HCT116 (cell line): ENCODE measurements at regions not wholly inside any gene's neighbourhood (a gene's known extent, or its start where the extent isn't known, plus 50 kb on each side); places are given as distances from the start of the nearest gene placed in this dataset.

Experiments used
- ATAC-seq: fragments of 200-7000 bp; cut with Tn5 transposase; 2 replicates; pipeline ENCODE4 v1.9.1; 2020; ENCODE audit warnings: mild to moderate bottlenecking, moderate library complexity
- BruUV-seq: library from RNA; stranded (reverse); fragments of 400-500 nt; replicated peaks from 2 replicates; lab custom pipeline; 2021; lab: Mats Ljungman, UMichigan
- CTCF ChIA-PET: fragments of 300-600 bp; sonication (Branson Sonifier 250); formaldehyde crosslinking; loops from one replicate; lab custom pipeline; 2021; ENCODE audit warnings: antibody characterized with exemption; lab: Charles Lee
- POLR2A ChIA-PET: fragments of 300-600, 350-600 bp; sonication (Branson Sonifier 250); formaldehyde crosslinking; loops from one replicate; lab custom pipeline; 2021; ENCODE audit warnings: antibody characterized with exemption; lab: Charles Lee
- RAD21 ChIA-PET, 2 experiments: fragments of 300-600 bp; sonication (Branson Sonifier 250); formaldehyde crosslinking; loops; one replicate each; lab custom pipeline; 2023; ENCODE audit warnings: low total read pairs in 2 of 2; ENCODE audit not compliant: uncharacterized antibody in 2 of 2, unreplicated experiment in 2 of 2, low non-redundant PET in 1 of 2; lab: Charles Lee
- DNase-seq: peaks from one replicate; pipeline ENCODE4 v3.0.0-alpha.2; 2010; ENCODE audit warnings: low read depth, low spot score
- H2AFZ ChIP-seq: fragments of 200-600 bp; shearing (Covaris generic), sonication (generic); 2 replicates; pipeline ENCODE4 v1.6.1; 2017; ENCODE audit warnings: low read depth, mixed run types, mixed read lengths, antibody characterized with exemption, low read length; ENCODE audit not compliant: poor library complexity, severe bottlenecking
- H3K27ac ChIP-seq: 2 replicates; pipeline ENCODE4 v1.5.1; 2012; ENCODE audit warnings: low read depth, low read length
- H3K27me3 ChIP-seq: fragments of 200-600 bp; sonication (generic); 2 replicates; pipeline ENCODE4 v1.6.1; 2016; ENCODE audit warnings: mixed run types, low read length, mixed read lengths; ENCODE audit not compliant: insufficient read depth
- H3K36me3 ChIP-seq, 2 experiments: fragments of 200-500 bp in 1 of 2; fragments of 200-600 bp in 1 of 2; sonication (Bioruptor generic) in 1 of 2; sonication (generic) in 1 of 2; 2 replicates each; pipeline versions ENCODE4 v1.5.1 to v1.6.1; 2014 to 2016; ENCODE audit warnings: low read length in 2 of 2, inconsistent platforms in 1 of 2, mixed read lengths in 1 of 2, mixed run types in 1 of 2; ENCODE audit not compliant: insufficient read depth in 2 of 2, control insufficient read depth in 1 of 2
- H3K4me1 ChIP-seq, 2 experiments: fragments of 200-600 bp in 1 of 2; sonication (generic) in 1 of 2; 2 replicates each; pipeline versions ENCODE4 v1.5.1 to v1.6.1; 2012 to 2017; ENCODE audit warnings: low read length in 2 of 2, inconsistent platforms in 1 of 2, mild to moderate bottlenecking in 1 of 2, mixed read lengths in 1 of 2, mixed run types in 1 of 2, moderate library complexity in 1 of 2; ENCODE audit not compliant: insufficient read depth in 2 of 2, control insufficient read depth in 1 of 2
- H3K4me2 ChIP-seq: fragments of 200-600 bp; sonication (generic); 2 replicates; pipeline ENCODE4 v1.6.1; 2017; ENCODE audit warnings: mixed run types, low read length, mixed read lengths
- H3K4me3 ChIP-seq, 2 experiments: fragments of 200-600 bp in 1 of 2; sonication (generic) in 1 of 2; replicated peaks in 1 of 2; 2 replicates each; pipeline ENCODE4 v1.5.1; 2011 to 2016; ENCODE audit warnings: low read length in 2 of 2, control low read depth in 1 of 2, low read depth in 1 of 2, mild to moderate bottlenecking in 1 of 2, mixed read lengths in 1 of 2, mixed run types in 1 of 2
- H3K79me2 ChIP-seq: fragments of 200-600 bp; sonication (generic); 2 replicates; pipeline ENCODE4 v1.6.1; 2017; ENCODE audit warnings: mild to moderate bottlenecking, mixed run types, low read length, moderate library complexity, mixed read lengths; ENCODE audit not compliant: insufficient read depth
- H3K9ac ChIP-seq: fragments of 200-600 bp; sonication (generic); 2 replicates; pipeline ENCODE4 v1.6.1; 2016; ENCODE audit warnings: low read length, mixed read lengths
- H3K9me2 ChIP-seq: fragments of 200-600 bp; sonication (generic), shearing (Covaris generic); 2 replicates; pipeline ENCODE4 v1.6.1; 2017; ENCODE audit warnings: mixed run types, mild to moderate bottlenecking, moderate library complexity; ENCODE audit not compliant: insufficient read depth
- H3K9me3 ChIP-seq, 2 experiments: fragments of 200-500 bp in 1 of 2; fragments of 200-600 bp in 1 of 2; sonication (Bioruptor generic) in 1 of 2; sonication (generic) in 1 of 2; 2 replicates each; pipeline ENCODE4 v1.6.1; 2014 to 2017; ENCODE audit warnings: low read length in 2 of 2, mixed read lengths in 2 of 2, inconsistent platforms in 1 of 2, low read depth in 1 of 2, mild to moderate bottlenecking in 1 of 2, mixed run types in 1 of 2, moderate library complexity in 1 of 2; ENCODE audit not compliant: control insufficient read depth in 1 of 2, insufficient read depth in 1 of 2
- H4K20me1 ChIP-seq: fragments of 200-600 bp; sonication (generic), shearing (Covaris generic); 2 replicates; pipeline ENCODE4 v1.6.1; 2017; ENCODE audit warnings: mixed run types, mild to moderate bottlenecking, moderate library complexity; ENCODE audit not compliant: insufficient read depth
- CBX3 ChIP-seq: IDR thresholded peaks from 2 replicates; pipeline ENCODE4 v1.6.1; 2012; ENCODE audit warnings: low read depth
- CEBPB ChIP-seq: IDR thresholded peaks from 2 replicates; pipeline ENCODE4 v1.6.1; 2012; ENCODE audit warnings: low read depth
- EGR1 ChIP-seq: IDR thresholded peaks from 2 replicates; pipeline ENCODE4 v1.6.1; 2012; ENCODE audit warnings: low read depth
- ELF1 ChIP-seq: IDR thresholded peaks from 2 replicates; pipeline ENCODE4 v1.6.1; 2012; ENCODE audit warnings: low read depth, borderline replicate concordance
- EZH2phosphoT487 ChIP-seq: fragments of 200-600 bp; IDR thresholded peaks from 2 replicates; pipeline ENCODE4 v1.6.1; 2018; ENCODE audit warnings: antibody characterized with exemption, borderline replicate concordance
- FOSL1 ChIP-seq: IDR thresholded peaks from 2 replicates; pipeline ENCODE4 v1.6.1; 2012; ENCODE audit warnings: low read depth
- JUND ChIP-seq: IDR thresholded peaks from 2 replicates; pipeline ENCODE4 v1.6.1; 2012
- MAX ChIP-seq: IDR thresholded peaks from 2 replicates; pipeline ENCODE4 v1.6.1; 2012
- POLR2A ChIP-seq: IDR thresholded peaks from 2 replicates; pipeline ENCODE4 v1.7.0; 2011; ENCODE audit warnings: borderline replicate concordance; ENCODE audit not compliant: insufficient read depth, insufficient read length; ENCODE audit errors: extremely low read depth
- POLR2AphosphoS5 ChIP-seq: IDR thresholded peaks from 2 replicates; pipeline ENCODE4 v1.6.1; 2011; ENCODE audit warnings: mild to moderate bottlenecking, low read depth, low read length, moderate library complexity
- REST ChIP-seq: IDR thresholded peaks from 2 replicates; pipeline ENCODE4 v1.6.1; 2012; ENCODE audit warnings: low read depth
- SIN3A ChIP-seq: IDR thresholded peaks from 2 replicates; pipeline ENCODE4 v1.6.1; 2012; ENCODE audit warnings: low read depth
- SP1 ChIP-seq: IDR thresholded peaks from 2 replicates; pipeline ENCODE4 v1.6.1; 2012; ENCODE audit warnings: low read depth
- SRF ChIP-seq: IDR thresholded peaks from 2 replicates; pipeline ENCODE4 v1.6.1; 2012; ENCODE audit warnings: low read depth
- YY1 ChIP-seq: IDR thresholded peaks from 2 replicates; pipeline ENCODE4 v1.6.1; 2011; ENCODE audit warnings: low read length, low read depth, moderate library complexity, mild to moderate bottlenecking; ENCODE audit not compliant: insufficient replicate concordance; ENCODE audit errors: extremely low read depth
- ZBTB33 ChIP-seq: IDR thresholded peaks from 2 replicates; pipeline ENCODE4 v1.6.1; 2011; ENCODE audit warnings: mild to moderate bottlenecking, low read length, moderate library complexity; ENCODE audit not compliant: insufficient replicate concordance; ENCODE audit errors: extremely low read depth
- ZFX ChIP-seq: fragments of 450-650 bp; IDR thresholded peaks from 2 replicates; pipeline ENCODE4 v1.6.1; 2017
- intact Hi-C: fragments of 100-400 bp; cut with micrococcal nuclease; formaldehyde crosslinking; loops from 2 replicates; pipeline ENCODE4 v1.10.0; 2022

GRCh38 chr1:55559161-55559611, 344.0 kb upstream of the USP24 start:
- ATAC-seq (no peak), DNase-seq (no peak)
- Histone ChIP-seq H3K9me3 (no peaks in the 10 kb centered on the region), H3K9ac (no peak overlapping the region), H3K27me3 (no peaks in the 10 kb centered on the region), H3K9me2 (no peaks in the 10 kb centered on the region), H3K4me3 (no peak overlapping the region), H3K27ac (no peak overlapping the region), H3K79me2 (no peaks in the 10 kb centered on the region), H3K36me3 (no peaks in the 10 kb centered on the region), H3K4me1 (no peaks in the 10 kb centered on the region), H2AFZ (no peak overlapping the region), H4K20me1 (no peaks in the 10 kb centered on the region), H3K4me2 (no peak overlapping the region)
- BruUV-seq = no TSS peak
- intact Hi-C loops = no loop called here
- ChIA-PET CTCF (no interaction called here), RAD21 (no interaction called here), POLR2A (no interaction called here)
- TF ChIP-seq EGR1 (no peak), ELF1 (no peak), FOSL1 (no peak), POLR2AphosphoS5 (no peak), MAX (no peak), SP1 (no peak), EZH2phosphoT487 (no peak), YY1 (no peak), POLR2A (no peak)

GRCh38 chr1:55558515-55558914, 343.4 kb upstream of the USP24 start:
- no peaks in the 10 kb centered on the region for H3K4me1 ChIP-seq
- ChIA-PET POLR2A (no interaction called here), CTCF (no interaction called here), RAD21 (no interaction called here)
- H4K20me1 ChIP-seq = no peaks in the 10 kb centered on the region
- H3K36me3 ChIP-seq = no peaks in the 10 kb centered on the region
- H3K79me2 ChIP-seq = no peaks in the 10 kb centered on the region
- no peak for DNase-seq
- H3K27ac ChIP-seq = no peak overlapping the region
- no peak overlapping the region for H2AFZ ChIP-seq
- H3K27me3 ChIP-seq = no peaks in the 10 kb centered on the region
- intact Hi-C loops = no loop called here
- no peak for ATAC-seq
- no peak overlapping the region for H3K4me3 ChIP-seq
- BruUV-seq = no TSS peak
- no peaks in the 10 kb centered on the region for H3K9me3 ChIP-seq
- H3K9me2 ChIP-seq = no peaks in the 10 kb centered on the region
- H3K4me2 ChIP-seq = no peak overlapping the region
- H3K9ac ChIP-seq = no peak overlapping the region
- no peak for TF ChIP-seq EGR1
- TF ChIP-seq SRF = no peak
- no peak for TF ChIP-seq ZFX
- no peak for TF ChIP-seq ELF1
- no peak for TF ChIP-seq FOSL1
- no peak for TF ChIP-seq JUND
- TF ChIP-seq MAX = no peak
- TF ChIP-seq CBX3 = no peak
- no peak for TF ChIP-seq SP1
- TF ChIP-seq REST = no peak
- no peak for TF ChIP-seq POLR2AphosphoS5
- no peak for TF ChIP-seq CEBPB
- no peak for TF ChIP-seq ZBTB33
- no peak for TF ChIP-seq SIN3A
